ENCODE measurements at regions not wholly inside any gene's neighbourhood (a gene's known extent, or its start where the extent isn't known, plus 50 kb on each side); places are given as distances from the start of the nearest gene placed in this dataset.

- Histone ChIP-seq H2AFZ (ENCODE audit: insufficient read depth, low read depth, low read length, poor library complexity, severe bottlenecking) (no peak overlapping the region), H3K27me3 (ENCODE audit: control insufficient read depth in 2 of 2, insufficient read depth in 2 of 2, low read length in 2 of 2) (no peaks in the 10 kb centered on the region), H4K20me1 (ENCODE audit: insufficient read depth, low read length) (no peaks in the 10 kb centered on the region), H3K79me2 (ENCODE audit: insufficient read depth, low read length) (no peaks in the 10 kb centered on the region), H3K36me3 (replicated peaks in 1 of 2; ENCODE audit: control insufficient read depth in 1 of 2, insufficient read depth in 2 of 2, low read length in 2 of 2) (no peaks in the 10 kb centered on the region), H3K4me1 (ENCODE audit: control insufficient read depth in 1 of 2, insufficient read depth in 2 of 2, low read length in 2 of 2) (no peaks in the 10 kb centered on the region), H3K4me3 (replicated peaks in 1 of 3; ENCODE audit: low read depth in 2 of 3, low read length in 3 of 3) (no peak overlapping the region), H3K4me2 (replicated peaks; ENCODE audit: extremely low read depth, low read length, poor library complexity, severe bottlenecking) (no peak overlapping the region), H3K9ac (ENCODE audit: insufficient read depth, low read length, poor library complexity, severe bottlenecking) (no peak overlapping the region), H3K27ac (ENCODE audit: low read depth in 1 of 2, low read length in 2 of 2) (no peak overlapping the region), H3K9me3 (replicated peaks in 1 of 2; ENCODE audit: control insufficient read depth in 1 of 2, insufficient read depth in 1 of 2, low read length in 2 of 2) (no peaks in the 10 kb centered on the region)
- Mint-ChIP-seq H3K36me3 (no peaks in the 10 kb centered on the region), H3K27ac (peak overlapping the region in 1 of 7 donors; percentile 28), H3K4me3 (no peak overlapping the region), H3K9me3 (peaks cover 0 to 6% (median 2%) of the 10 kb centered on the region in 7 donors), H3K27me3 (ENCODE audit: low read depth in 3 of 3) (no peaks in the 10 kb centered on the region), H3K4me1 (no peaks in the 10 kb centered on the region)
- intact Hi-C loops (cut with micrococcal nuclease): no loop called here
- no peak for TF ChIP-seq CTCF (IDR thresholded peaks at IDR 0.05)
- WGBS (ENCODE audit: insufficient coverage): no CpG with 5 or more reads among the region's 2 CpGs
- DNase-seq: no peak
Observed at GRCh38 chr3:74410276-74410941, 204.1 kb downstream of the CNTN3 start.

GRCh38 chr3:74409066-74409465, 205.4 kb downstream of the CNTN3 start:
- no peaks in the 10 kb centered on the region for H3K4me1 ChIP-seq (ENCODE audit: control insufficient read depth in 1 of 2, insufficient read depth in 2 of 2, low read length in 2 of 2)
- Mint-ChIP-seq H3K36me3 (no peaks in the 10 kb centered on the region), H3K4me1 (no peaks in the 10 kb centered on the region), H3K27ac (no peak overlapping the region), H3K4me3 (no peak overlapping the region), H3K27me3 (ENCODE audit: low read depth in 3 of 3) (no peaks in the 10 kb centered on the region), H3K9me3 (peaks cover 0 to 6% (median 2%) of the 10 kb centered on the region in 7 donors)
- no peak overlapping the region for H3K4me2 ChIP-seq (replicated peaks; ENCODE audit: extremely low read depth, low read length, poor library complexity, severe bottlenecking)
- H3K27me3 ChIP-seq (ENCODE audit: control insufficient read depth in 2 of 2, insufficient read depth in 2 of 2, low read length in 2 of 2): no peaks in the 10 kb centered on the region
- no peak overlapping the region for H3K9ac ChIP-seq (ENCODE audit: insufficient read depth, low read length, poor library complexity, severe bottlenecking)
- no peak overlapping the region for H3K27ac ChIP-seq (ENCODE audit: low read depth in 1 of 2, low read length in 2 of 2)
- no peaks in the 10 kb centered on the region for H3K36me3 ChIP-seq (replicated peaks in 1 of 2; ENCODE audit: control insufficient read depth in 1 of 2, insufficient read depth in 2 of 2, low read length in 2 of 2)
- H2AFZ ChIP-seq (ENCODE audit: insufficient read depth, low read depth, low read length, poor library complexity, severe bottlenecking): no peak overlapping the region
- intact Hi-C loops (cut with micrococcal nuclease): no loop called here
- no peak overlapping the region for H3K4me3 ChIP-seq (replicated peaks in 1 of 3; ENCODE audit: low read depth in 2 of 3, low read length in 3 of 3)
- H3K79me2 ChIP-seq (ENCODE audit: insufficient read depth, low read length): no peaks in the 10 kb centered on the region
- DNase-seq: no peak
- no peaks in the 10 kb centered on the region for H3K9me3 ChIP-seq (replicated peaks in 1 of 2; ENCODE audit: control insufficient read depth in 1 of 2, insufficient read depth in 1 of 2, low read length in 2 of 2)
- no peaks in the 10 kb centered on the region for H4K20me1 ChIP-seq (ENCODE audit: insufficient read depth, low read length)
- no peak for TF ChIP-seq CTCF (IDR thresholded peaks at IDR 0.05)

Measured in CD14-positive monocyte (primary cell).